H9 (cell line): ENCODE measurements at regions not wholly inside any gene's neighbourhood (a gene's known extent, or its start where the extent isn't known, plus 50 kb on each side); places are given as distances from the start of the nearest gene placed in this dataset.
"Not testable (repeated sequence)": the region's sequence is repeated elsewhere in the genome, so short reads cannot be mapped to it uniquely, and the experiment has no call there.

Experiments used
- DNase-seq: peaks from one replicate; pipeline ENCODE4 v3.0.0-alpha.2; 2017
- H2AFZ ChIP-seq: one replicate; pipeline ENCODE4 v1.6.1; 2013; ENCODE audit warnings: mild to moderate bottlenecking, low read length, control low read depth, moderate library complexity
- H2AK5ac ChIP-seq: 2 replicates; pipeline ENCODE4 v1.6.1; 2013; ENCODE audit warnings: low read length, control low read depth, mixed read lengths; ENCODE audit not compliant: insufficient read length
- H2BK120ac ChIP-seq: one replicate; pipeline ENCODE4 v1.6.1; 2013; ENCODE audit warnings: low read depth, mild to moderate bottlenecking, low read length, control low read depth, inconsistent platforms; ENCODE audit not compliant: poor library complexity, severe bottlenecking
- H2BK12ac ChIP-seq: 2 replicates; pipeline ENCODE4 v1.6.1; 2013; ENCODE audit warnings: low read length, control low read depth, mixed read lengths, low read depth; ENCODE audit not compliant: insufficient read length
- H2BK15ac ChIP-seq: 2 replicates; pipeline ENCODE4 v1.6.1; 2013; ENCODE audit warnings: low read depth, low read length, control low read depth
- H2BK20ac ChIP-seq: one replicate; pipeline ENCODE4 v1.6.1; 2013; ENCODE audit warnings: low read depth, mild to moderate bottlenecking, low read length, control low read depth, inconsistent platforms; ENCODE audit not compliant: poor library complexity, severe bottlenecking
- H2BK5ac ChIP-seq: 2 replicates; pipeline ENCODE4 v1.6.1; 2013; ENCODE audit warnings: low read length, control low read depth, mixed read lengths; ENCODE audit not compliant: insufficient read length
- H3K14ac ChIP-seq: 2 replicates; pipeline ENCODE4 v1.6.1; 2013; ENCODE audit warnings: low read length, control low read depth; ENCODE audit not compliant: insufficient read depth
- H3K18ac ChIP-seq: 2 replicates; pipeline ENCODE4 v1.6.1; 2013; ENCODE audit warnings: low read depth, mild to moderate bottlenecking, mixed read lengths, low read length, control low read depth; ENCODE audit not compliant: insufficient read length
- H3K23ac ChIP-seq: 2 replicates; pipeline ENCODE4 v1.6.1; 2013; ENCODE audit warnings: low read length, control low read depth, mixed read lengths, low read depth; ENCODE audit not compliant: insufficient read length
- H3K23me2 ChIP-seq: 2 replicates; pipeline ENCODE4 v1.6.1; 2013; ENCODE audit warnings: low read depth, mild to moderate bottlenecking, mixed read lengths, low read length, control low read depth; ENCODE audit not compliant: insufficient read length, poor library complexity, severe bottlenecking
- H3K27ac ChIP-seq: 2 replicates; pipeline ENCODE4 v1.5.1; 2013; ENCODE audit warnings: low read length, control low read depth, mixed read lengths, low read depth; ENCODE audit not compliant: insufficient read length
- H3K27me3 ChIP-seq: 2 replicates; pipeline ENCODE4 v1.6.1; 2013; ENCODE audit warnings: low read length, control low read depth, inconsistent platforms; ENCODE audit not compliant: insufficient read depth
- H3K4ac ChIP-seq: 2 replicates; pipeline ENCODE4 v1.6.1; 2013; ENCODE audit warnings: low read depth, mild to moderate bottlenecking, control low read depth, inconsistent platforms, low read length, moderate library complexity
- H3K4me1 ChIP-seq: 2 replicates; pipeline ENCODE4 v1.6.1; 2013; ENCODE audit warnings: low read length, control low read depth, inconsistent platforms; ENCODE audit not compliant: insufficient read depth
- H3K4me2 ChIP-seq: 2 replicates; pipeline ENCODE4 v1.6.1; 2013; ENCODE audit warnings: low read length, control low read depth, mixed read lengths; ENCODE audit not compliant: insufficient read length, insufficient read depth
- H3K56ac ChIP-seq: 2 replicates; pipeline ENCODE4 v1.6.1; 2013; ENCODE audit warnings: low read depth, mild to moderate bottlenecking, mixed read lengths, low read length, control low read depth; ENCODE audit not compliant: insufficient read length
- H3K79me1 ChIP-seq: 2 replicates; pipeline ENCODE4 v1.6.1; 2013; ENCODE audit warnings: low read depth, mild to moderate bottlenecking, moderate library complexity, low read length, control low read depth, inconsistent platforms; ENCODE audit not compliant: insufficient read depth, poor library complexity, severe bottlenecking
- H3K79me2 ChIP-seq: 2 replicates; pipeline ENCODE4 v1.6.1; 2013; ENCODE audit warnings: low read length, control low read depth, inconsistent platforms; ENCODE audit not compliant: insufficient read depth
- H3K9ac ChIP-seq: 2 replicates; pipeline ENCODE4 v1.6.1; 2013; ENCODE audit warnings: low read length, control low read depth, mixed read lengths; ENCODE audit not compliant: insufficient read length; ENCODE audit errors: extremely low read depth
- H3K9me3 ChIP-seq: one replicate; pipeline ENCODE4 v1.6.1; 2013; ENCODE audit warnings: low read depth, low read length, inconsistent platforms; ENCODE audit not compliant: control insufficient read depth
- H3T11ph ChIP-seq: one replicate; pipeline ENCODE4 v1.6.1; 2013; ENCODE audit warnings: mild to moderate bottlenecking, low read length, control low read depth, inconsistent platforms
- H4K20me1 ChIP-seq: one replicate; pipeline ENCODE4 v1.6.1; 2013; ENCODE audit not compliant: control insufficient read depth, insufficient read length, insufficient read depth
- H4K5ac ChIP-seq: 2 replicates; pipeline ENCODE4 v1.6.1; 2013; ENCODE audit warnings: low read depth, mild to moderate bottlenecking, mixed read lengths, low read length, control low read depth; ENCODE audit not compliant: insufficient read length
- H4K8ac ChIP-seq: replicated peaks from 2 replicates; pipeline ENCODE4 v1.6.1; 2013; ENCODE audit warnings: low read length, control low read depth, mixed read lengths, low read depth; ENCODE audit not compliant: insufficient read length
- H4K91ac ChIP-seq: 2 replicates; pipeline ENCODE4 v1.6.1; 2013; ENCODE audit warnings: low read depth, mild to moderate bottlenecking, moderate library complexity, mixed read lengths, low read length, control low read depth; ENCODE audit not compliant: insufficient read length
- H3K27ac Mint-ChIP-seq, 3 experiments: 2 replicates in 2 of 3; 3 replicates in 1 of 3; pipeline ENCODE4 v1.8.0; 2020 to 2021; ENCODE audit warnings: mixed read lengths in 3 of 3, mild to moderate bottlenecking in 1 of 3, moderate library complexity in 1 of 3
- H3K27me3 Mint-ChIP-seq: 2 replicates; pipeline ENCODE4 v1.8.0; 2021; ENCODE audit warnings: low read depth, mild to moderate bottlenecking, moderate library complexity, mixed read lengths
- H3K36me3 Mint-ChIP-seq, 3 experiments: 2 replicates in 2 of 3; 3 replicates in 1 of 3; pipeline ENCODE4 v1.8.0; 2020 to 2021; ENCODE audit warnings: low read depth in 3 of 3, mixed read lengths in 3 of 3; ENCODE audit not compliant: insufficient read depth in 1 of 3
- H3K4me1 Mint-ChIP-seq, 2 experiments: 2 replicates each; pipeline ENCODE4 v1.8.0; 2020; ENCODE audit warnings: mixed read lengths in 2 of 2
- H3K4me3 Mint-ChIP-seq, 2 experiments: 2 replicates in 1 of 2; 3 replicates in 1 of 2; pipeline ENCODE4 v1.8.0; 2020 to 2021; ENCODE audit warnings: mild to moderate bottlenecking in 2 of 2, mixed read lengths in 2 of 2, moderate library complexity in 1 of 2
- H3K9me3 Mint-ChIP-seq, 2 experiments: 2 replicates in 1 of 2; 3 replicates in 1 of 2; pipeline ENCODE4 v1.8.0; 2020; ENCODE audit warnings: mild to moderate bottlenecking in 2 of 2, mixed read lengths in 2 of 2, moderate library complexity in 1 of 2
- WGBS: extraction: QIAGEN DNeasy Blood & Tissue Kit; methylation state at CpG from one replicate; pipeline ENCODE4 v1.1.7; 2013; ENCODE audit warnings: missing lambda C conversion rate, low lambda C conversion rate, mixed read lengths; ENCODE audit not compliant: insufficient read length; ENCODE audit errors: extremely low coverage; 5-methylcytosine and 5-hydroxymethylcytosine counted together
- TF ChIP-seq, protein P1 (sequence below): fragments of 200-600 bp; sonication (generic); conservative IDR thresholded peaks from 3 replicates; pipeline ENCODE4 v1.8.0; 2021; ENCODE audit warnings: antibody characterized with exemption, mild to moderate bottlenecking

DNA sequence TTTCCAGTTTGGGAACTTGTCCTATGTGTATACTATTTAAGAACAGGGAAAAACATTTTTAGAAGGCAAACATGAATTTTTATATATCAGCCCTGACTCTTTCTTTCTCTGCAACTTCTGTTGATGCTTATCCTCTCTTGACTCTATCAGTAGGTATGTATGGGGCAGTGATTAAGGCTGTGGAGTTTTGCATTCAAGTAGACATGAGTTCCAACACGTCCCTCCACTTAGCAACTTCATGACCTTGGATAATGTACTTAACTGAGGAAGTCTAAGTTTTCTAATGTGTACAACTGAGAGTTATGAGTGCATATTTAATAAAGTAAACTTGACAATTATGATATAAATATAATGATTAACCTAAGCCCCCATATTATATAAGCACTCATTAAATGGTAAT is 414.6 kb downstream of the TDRD3 start:
- no peaks in the 10 kb centered on the region for H3K79me2 ChIP-seq
- no peak overlapping the region for H3K4me3 Mint-ChIP-seq

DNA sequence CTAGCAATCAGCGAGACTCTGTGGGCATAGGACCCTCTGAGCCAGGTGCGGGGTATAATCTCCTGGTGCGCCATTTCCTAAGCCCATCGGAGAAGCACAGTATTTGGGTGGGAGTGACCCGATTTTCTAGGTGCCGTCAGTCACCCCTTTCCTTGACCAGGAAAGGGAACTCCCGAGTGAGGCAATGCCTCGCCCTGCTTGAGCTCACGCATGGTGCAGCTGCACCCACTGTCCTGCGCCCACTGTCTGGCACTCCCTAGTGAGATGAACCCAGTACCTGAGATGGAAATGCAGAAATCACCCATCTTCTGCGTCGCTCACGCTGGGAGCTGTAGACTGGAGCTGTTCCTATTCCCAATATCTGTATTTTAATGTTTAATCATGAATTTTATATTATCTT is 408.6 kb downstream of the TDRD3 start:
- H2BK12ac ChIP-seq, H3K23me2 ChIP-seq, H3T11ph ChIP-seq, H2BK5ac ChIP-seq, H3K9ac ChIP-seq, H3K4me3 Mint-ChIP-seq, H4K20me1 ChIP-seq, H3K56ac ChIP-seq, H3K14ac ChIP-seq, H3K18ac ChIP-seq, H3K23ac ChIP-seq, DNase-seq, H2BK120ac ChIP-seq, H4K5ac ChIP-seq, H4K8ac ChIP-seq, H2AFZ ChIP-seq, H3K27ac ChIP-seq, H4K91ac ChIP-seq, H3K4me1 Mint-ChIP-seq, H3K9me3 ChIP-seq, H3K27me3 ChIP-seq, H2BK20ac ChIP-seq, H2AK5ac ChIP-seq, H3K79me2 ChIP-seq, H3K27me3 Mint-ChIP-seq, H3K4me1 ChIP-seq, H3K4me2 ChIP-seq, H3K4ac ChIP-seq, H3K79me1 ChIP-seq, H3K36me3 Mint-ChIP-seq, H3K27ac Mint-ChIP-seq, H2BK15ac ChIP-seq: not testable (repeated sequence)
- no CpG with 5 or more reads among the region's 13 CpGs for WGBS
- H3K9me3 Mint-ChIP-seq: peaks cover 9 to 13% of the 10 kb centered on the region in 2 experiments; a peak in 4 of 5 replicates

More for the DNA sequence above, 414.6 kb downstream of the TDRD3 start:
- no peak overlapping the region for H3K56ac ChIP-seq
- no peak overlapping the region for H2AK5ac ChIP-seq
- no peaks in the 10 kb centered on the region for H3K27me3 ChIP-seq
- WGBS: no CpG with 5 or more reads among the region's 1 CpG
- H3K9me3 Mint-ChIP-seq: peaks cover 0 to 2% of the 10 kb centered on the region in 2 experiments; a peak in 1 of 5 replicates
- H3K9me3 ChIP-seq: no peaks in the 10 kb centered on the region
- H3T11ph ChIP-seq: no peak overlapping the region
- no peaks in the 10 kb centered on the region for H3K79me1 ChIP-seq
- no peak overlapping the region for H3K9ac ChIP-seq
- H3K27ac ChIP-seq: no peak overlapping the region
- H2AFZ ChIP-seq: no peak overlapping the region
- no peak for DNase-seq
- H2BK12ac ChIP-seq: no peak overlapping the region
- no peak overlapping the region for H2BK120ac ChIP-seq
- no peak overlapping the region for H4K91ac ChIP-seq
- H3K23me2 ChIP-seq: no peaks in the 10 kb centered on the region
- no peak overlapping the region for H2BK5ac ChIP-seq
- no peaks in the 10 kb centered on the region for H3K27me3 Mint-ChIP-seq
- H3K14ac ChIP-seq: no peak overlapping the region
- no peaks in the 10 kb centered on the region; a peak in 1 of 7 replicates for H3K36me3 Mint-ChIP-seq
- no peaks in the 10 kb centered on the region for H4K20me1 ChIP-seq
- no peak overlapping the region for H3K4ac ChIP-seq
- no peaks in the 10 kb centered on the region for H3K4me1 Mint-ChIP-seq
- H3K4me2 ChIP-seq: no peak overlapping the region
- no peak overlapping the region for H4K5ac ChIP-seq
- no peak overlapping the region for H2BK20ac ChIP-seq
- no peak overlapping the region for H3K23ac ChIP-seq
- H2BK15ac ChIP-seq: no peak overlapping the region
- no peak overlapping the region for H4K8ac ChIP-seq
- TF ChIP-seq, protein P1, sequence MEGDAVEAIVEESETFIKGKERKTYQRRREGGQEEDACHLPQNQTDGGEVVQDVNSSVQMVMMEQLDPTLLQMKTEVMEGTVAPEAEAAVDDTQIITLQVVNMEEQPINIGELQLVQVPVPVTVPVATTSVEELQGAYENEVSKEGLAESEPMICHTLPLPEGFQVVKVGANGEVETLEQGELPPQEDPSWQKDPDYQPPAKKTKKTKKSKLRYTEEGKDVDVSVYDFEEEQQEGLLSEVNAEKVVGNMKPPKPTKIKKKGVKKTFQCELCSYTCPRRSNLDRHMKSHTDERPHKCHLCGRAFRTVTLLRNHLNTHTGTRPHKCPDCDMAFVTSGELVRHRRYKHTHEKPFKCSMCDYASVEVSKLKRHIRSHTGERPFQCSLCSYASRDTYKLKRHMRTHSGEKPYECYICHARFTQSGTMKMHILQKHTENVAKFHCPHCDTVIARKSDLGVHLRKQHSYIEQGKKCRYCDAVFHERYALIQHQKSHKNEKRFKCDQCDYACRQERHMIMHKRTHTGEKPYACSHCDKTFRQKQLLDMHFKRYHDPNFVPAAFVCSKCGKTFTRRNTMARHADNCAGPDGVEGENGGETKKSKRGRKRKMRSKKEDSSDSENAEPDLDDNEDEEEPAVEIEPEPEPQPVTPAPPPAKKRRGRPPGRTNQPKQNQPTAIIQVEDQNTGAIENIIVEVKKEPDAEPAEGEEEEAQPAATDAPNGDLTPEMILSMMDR: no peak
- H3K4me1 ChIP-seq: no peaks in the 10 kb centered on the region
- no peak overlapping the region for H3K18ac ChIP-seq
- H3K27ac Mint-ChIP-seq: no peak overlapping the region
